Esophagus squamous epithelium (tissue), 4 donors: ENCODE measurements at regions not wholly inside any gene's neighbourhood (a gene's known extent, or its start where the extent isn't known, plus 50 kb on each side); places are given as distances from the start of the nearest gene placed in this dataset.

Source experiments
- POLR2A ChIP-seq, 4 donors: fragments of 450-650 bp; IDR thresholded peaks; one replicate each; pipeline ENCODE4 v1.6.1; 2017; ENCODE audit warnings: antibody characterized with exemption in 4 of 4, mild to moderate bottlenecking in 4 of 4, moderate library complexity in 3 of 4
- TF ChIP-seq, protein P1 (sequence below), 6 experiments: fragments of 450-650 bp in 4 of 6; fragments of 200-600 bp in 2 of 6; sonication (generic) in 2 of 6; IDR thresholded peaks; one replicate each; pipeline ENCODE4 v1.5.1; 2016 to 2019; ENCODE audit warnings: antibody characterized with exemption in 6 of 6, mild to moderate bottlenecking in 4 of 6, moderate library complexity in 4 of 6

DNA sequence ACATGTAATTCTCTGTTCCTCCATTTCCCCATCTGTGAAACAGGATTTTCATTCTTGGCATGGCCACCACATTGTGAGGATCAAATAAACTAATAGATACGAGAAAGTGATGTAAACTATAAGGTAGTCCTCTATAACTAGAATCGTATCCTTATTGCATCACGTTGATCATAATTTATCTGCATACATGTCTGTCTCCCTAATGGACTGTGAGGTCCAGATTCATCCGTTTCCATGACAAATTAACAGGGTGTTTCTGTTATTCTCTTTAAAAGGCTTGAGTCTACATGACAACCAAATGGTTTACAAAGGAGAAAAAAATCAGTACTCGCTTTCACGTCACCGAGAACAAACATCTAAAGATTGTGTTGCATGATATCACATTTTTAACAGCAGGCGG, 53.0 kb downstream of the SST start:
- TF ChIP-seq, protein P1, sequence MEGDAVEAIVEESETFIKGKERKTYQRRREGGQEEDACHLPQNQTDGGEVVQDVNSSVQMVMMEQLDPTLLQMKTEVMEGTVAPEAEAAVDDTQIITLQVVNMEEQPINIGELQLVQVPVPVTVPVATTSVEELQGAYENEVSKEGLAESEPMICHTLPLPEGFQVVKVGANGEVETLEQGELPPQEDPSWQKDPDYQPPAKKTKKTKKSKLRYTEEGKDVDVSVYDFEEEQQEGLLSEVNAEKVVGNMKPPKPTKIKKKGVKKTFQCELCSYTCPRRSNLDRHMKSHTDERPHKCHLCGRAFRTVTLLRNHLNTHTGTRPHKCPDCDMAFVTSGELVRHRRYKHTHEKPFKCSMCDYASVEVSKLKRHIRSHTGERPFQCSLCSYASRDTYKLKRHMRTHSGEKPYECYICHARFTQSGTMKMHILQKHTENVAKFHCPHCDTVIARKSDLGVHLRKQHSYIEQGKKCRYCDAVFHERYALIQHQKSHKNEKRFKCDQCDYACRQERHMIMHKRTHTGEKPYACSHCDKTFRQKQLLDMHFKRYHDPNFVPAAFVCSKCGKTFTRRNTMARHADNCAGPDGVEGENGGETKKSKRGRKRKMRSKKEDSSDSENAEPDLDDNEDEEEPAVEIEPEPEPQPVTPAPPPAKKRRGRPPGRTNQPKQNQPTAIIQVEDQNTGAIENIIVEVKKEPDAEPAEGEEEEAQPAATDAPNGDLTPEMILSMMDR (IDR thresholded peaks at IDR 0.05) = no peak
- TF ChIP-seq POLR2A (IDR thresholded peaks at IDR 0.05) = no peak
